Keratinocyte (primary cell): ENCODE measurements at regions not wholly inside any gene's neighbourhood (a gene's known extent, or its start where the extent isn't known, plus 50 kb on each side); places are given as distances from the start of the nearest gene placed in this dataset.

Experiments used
- DNase-seq: peaks from one replicate; pipeline ENCODE4 v3.0.0-alpha.2; 2011; ENCODE audit warnings: low read depth, missing footprints, low spot score
- FAIRE-seq: peaks from 2 replicates; lab custom pipeline; 2011; peaks lifted over from hg19 to GRCh38; lab: Jason Lieb, UNC
- H2AFZ ChIP-seq: 2 replicates; pipeline ENCODE4 v1.6.0; 2012; ENCODE audit warnings: low read length, control low read depth, inconsistent platforms; ENCODE audit not compliant: control insufficient read depth
- H3K27ac ChIP-seq: 2 replicates; pipeline ENCODE4 v1.5.1; 2011; ENCODE audit warnings: low read length; ENCODE audit not compliant: control insufficient read depth, insufficient read depth
- H3K27me3 ChIP-seq: 3 replicates; pipeline ENCODE4 v1.6.0; 2011; ENCODE audit warnings: low read length; ENCODE audit not compliant: control insufficient read depth, insufficient read depth; ENCODE audit errors: extremely low read depth
- H3K36me3 ChIP-seq, 2 experiments: 2 replicates in 1 of 2; 3 replicates in 1 of 2; pipeline ENCODE4 v1.5.1; 2011; ENCODE audit warnings: low read length in 2 of 2, mild to moderate bottlenecking in 1 of 2; ENCODE audit not compliant: control insufficient read depth in 2 of 2, insufficient read depth in 2 of 2; ENCODE audit errors: extremely low read depth in 1 of 2
- H3K4me1 ChIP-seq: 3 replicates; pipeline ENCODE4 v1.5.1; 2011; ENCODE audit warnings: low read length; ENCODE audit not compliant: control insufficient read depth, insufficient read depth; ENCODE audit errors: extremely low read depth
- H3K4me2 ChIP-seq: 3 replicates; pipeline ENCODE4 v1.6.0; 2011; ENCODE audit warnings: low read depth, low read length; ENCODE audit not compliant: control insufficient read depth, insufficient read depth; ENCODE audit errors: extremely low read depth
- H3K4me3 ChIP-seq, 3 experiments: fragments of 200-600 bp in 1 of 3; sonication (generic) in 1 of 3; 2 replicates in 2 of 3; 3 replicates in 1 of 3; pipeline ENCODE4 v1.5.1; 2011 to 2016; ENCODE audit warnings: low read length in 3 of 3, mild to moderate bottlenecking in 3 of 3, control low read depth in 2 of 3, inconsistent platforms in 1 of 3, low read depth in 1 of 3, mixed read lengths in 1 of 3, mixed run types in 1 of 3, moderate library complexity in 1 of 3; ENCODE audit not compliant: control insufficient read depth in 2 of 3, insufficient read depth in 2 of 3; ENCODE audit errors: extremely low read depth in 1 of 3
- H3K79me2 ChIP-seq: 2 replicates; pipeline ENCODE4 v1.6.0; 2012; ENCODE audit warnings: low read length; ENCODE audit not compliant: control insufficient read depth, insufficient read depth
- H3K9ac ChIP-seq: 3 replicates; pipeline ENCODE4 v1.6.0; 2011; ENCODE audit warnings: low read length; ENCODE audit not compliant: control insufficient read depth, insufficient read depth; ENCODE audit errors: extremely low read depth
- H3K9me1 ChIP-seq: 3 replicates; pipeline ENCODE4 v1.6.0; 2011; ENCODE audit warnings: low read length; ENCODE audit not compliant: control insufficient read depth, insufficient read depth; ENCODE audit errors: extremely low read depth
- H3K9me3 ChIP-seq: 2 replicates; pipeline ENCODE4 v1.5.1; 2012; ENCODE audit warnings: low read depth, low read length; ENCODE audit not compliant: control insufficient read depth
- H4K20me1 ChIP-seq: 3 replicates; pipeline ENCODE4 v1.6.0; 2011; ENCODE audit warnings: low read length; ENCODE audit not compliant: control insufficient read depth, insufficient read depth; ENCODE audit errors: extremely low read depth
- CTCF ChIP-seq, 3 experiments: IDR thresholded peaks in 1 of 3; conservative IDR thresholded peaks in 1 of 3; optimal IDR thresholded peaks in 1 of 3; 2 replicates in 2 of 3; 3 replicates in 1 of 3; pipeline versions ENCODE3 to v1.5.1; 2011; ENCODE audit warnings: low read length in 3 of 3, mild to moderate bottlenecking in 3 of 3, moderate library complexity in 2 of 3, control low read depth in 1 of 3, inconsistent platforms in 1 of 3; ENCODE audit not compliant: insufficient read depth in 2 of 3; ENCODE audit errors: extremely low read depth in 1 of 3
- EZH2 ChIP-seq: IDR thresholded peaks from one replicate; pipeline ENCODE4 v1.6.1; 2012; ENCODE audit warnings: inconsistent platforms, mild to moderate bottlenecking, low read length, moderate library complexity
- dilution Hi-C: fragments of 300-500 bp; cut with MboI; formaldehyde crosslinking; loops from one replicate; pipeline ENCODE4 v1.7.0; 2020; ENCODE audit warnings: low sequenced_read_pairs; ENCODE audit not compliant: extremely low pct_ligation_motif_present

GRCh38 chr3:64917914-64918453, 230.2 kb upstream of the ADAMTS9 start:
- Histone ChIP-seq H3K79me2 (no peaks in the 10 kb centered on the region), H3K9me1 (no peaks in the 10 kb centered on the region), H3K27me3 (no peaks in the 10 kb centered on the region), H3K36me3 (no peaks in the 10 kb centered on the region), H3K9ac (no peak overlapping the region), H3K4me2 (no peak overlapping the region), H4K20me1 (no peaks in the 10 kb centered on the region), H3K4me1 (peaks cover 16% of the 10 kb centered on the region), H3K27ac (no peak overlapping the region), H2AFZ (no peak overlapping the region), H3K4me3 (no peak overlapping the region), H3K9me3 (no peaks in the 10 kb centered on the region)
- no peak for DNase-seq
- TF ChIP-seq CTCF (optimal IDR thresholded peaks at IDR 0.05 in 1 of 3, IDR thresholded peaks at IDR 0.05 in 1 of 3, conservative IDR thresholded peaks at IDR 0.05 in 1 of 3; ENCODE audit: extremely low read depth in 1 of 3, insufficient read depth in 2 of 3, low read length in 3 of 3) (no peak), EZH2 (no peak)
- FAIRE-seq = no peak
- dilution Hi-C loops = no loop called here

GRCh38 chr3:64916937-64917336, 229.1 kb upstream of the ADAMTS9 start:
- H2AFZ ChIP-seq = no peak overlapping the region
- no peaks in the 10 kb centered on the region for H3K79me2 ChIP-seq

More at GRCh38 chr3:64916937-64917336, 229.1 kb upstream of the ADAMTS9 start:
- Histone ChIP-seq H4K20me1 (no peaks in the 10 kb centered on the region), H3K4me2 (no peak overlapping the region), H3K36me3 (no peaks in the 10 kb centered on the region), H3K4me3 (no peak overlapping the region), H3K9me3 (no peaks in the 10 kb centered on the region), H3K27ac (no peak overlapping the region), H3K4me1 (peaks cover 16% of the 10 kb centered on the region), H3K27me3 (no peaks in the 10 kb centered on the region), H3K9me1 (no peaks in the 10 kb centered on the region), H3K9ac (no peak overlapping the region)
- FAIRE-seq (peak; percentile 20), DNase-seq (no peak)
- dilution Hi-C loops = no loop called here
- no peak for TF ChIP-seq EZH2
- TF ChIP-seq CTCF (optimal IDR thresholded peaks at IDR 0.05 in 1 of 3, IDR thresholded peaks at IDR 0.05 in 1 of 3, conservative IDR thresholded peaks at IDR 0.05 in 1 of 3; ENCODE audit: extremely low read depth in 1 of 3, insufficient read depth in 2 of 3, low read length in 3 of 3) = no peak
